ENCODE measurements at regions not wholly inside any gene's neighbourhood (a gene's known extent, or its start where the extent isn't known, plus 50 kb on each side); places are given as distances from the start of the nearest gene placed in this dataset.

GRCh38 chr1:117696561-117696960, 90.7 kb downstream of the TENT5C start:
- TF ChIP-seq CTCF (IDR thresholded peaks at IDR 0.05) (no peak), POLR2A (IDR thresholded peaks at IDR 0.05) (no peak)

Data from right lobe of liver (tissue), 4 donors.